Right atrium auricular region (tissue), 2 donors: ENCODE measurements at regions not wholly inside any gene's neighbourhood (a gene's known extent, or its start where the extent isn't known, plus 50 kb on each side); places are given as distances from the start of the nearest gene placed in this dataset.

Source experiments
- DNase-seq: peaks from one replicate; pipeline ENCODE4 v3.0.0-alpha.2; 2019; ENCODE audit warnings: low spot score
- H3K27ac ChIP-seq, 2 donors: fragments of 200-600 bp; sonication (generic); 1 replicate in 1 of 2; 2 replicates in 1 of 2; pipeline ENCODE4 v1.5.1; 2016 to 2019
- H3K27me3 ChIP-seq, 2 donors: fragments of 200-600 bp; sonication (generic); one replicate each; pipeline versions ENCODE4 v1.5.1 to v1.6.0; 2017 to 2019
- H3K36me3 ChIP-seq: fragments of 200-600 bp; sonication (generic); one replicate; pipeline ENCODE4 v1.5.1; 2016
- H3K4me1 ChIP-seq, 2 donors: fragments of 200-600 bp; sonication (generic); one replicate each; pipeline versions ENCODE4 v1.5.1 to v1.6.0; 2017 to 2019
- H3K4me3 ChIP-seq, 2 donors: fragments of 200-600 bp; sonication (generic); 1 replicate in 1 of 2; 2 replicates in 1 of 2; pipeline ENCODE4 v1.5.1; 2017 to 2019; ENCODE audit warnings: mild to moderate bottlenecking in 1 of 2, moderate library complexity in 1 of 2
- H3K9me3 ChIP-seq, 2 donors: fragments of 200-600 bp; sonication (generic); one replicate each; pipeline ENCODE4 v1.5.1; 2019
- TF ChIP-seq, protein P1 (sequence below), 2 donors: fragments of 200-600 bp; sonication (generic); IDR thresholded peaks; one replicate each; pipeline ENCODE4 v1.5.1; 2019; ENCODE audit warnings: antibody characterized with exemption in 2 of 2

GRCh38 chr1:164092603-164093353 is 466.2 kb upstream of the PBX1 start:
- Histone ChIP-seq H3K9me3 (peaks cover 0 to 13% of the 10 kb centered on the region in 2 donors), H3K27me3 (no peaks in the 10 kb centered on the region), H3K4me1 (no peaks in the 10 kb centered on the region), H3K36me3 (no peaks in the 10 kb centered on the region), H3K4me3 (no peak overlapping the region), H3K27ac (no peak overlapping the region)
- TF ChIP-seq, protein P1, sequence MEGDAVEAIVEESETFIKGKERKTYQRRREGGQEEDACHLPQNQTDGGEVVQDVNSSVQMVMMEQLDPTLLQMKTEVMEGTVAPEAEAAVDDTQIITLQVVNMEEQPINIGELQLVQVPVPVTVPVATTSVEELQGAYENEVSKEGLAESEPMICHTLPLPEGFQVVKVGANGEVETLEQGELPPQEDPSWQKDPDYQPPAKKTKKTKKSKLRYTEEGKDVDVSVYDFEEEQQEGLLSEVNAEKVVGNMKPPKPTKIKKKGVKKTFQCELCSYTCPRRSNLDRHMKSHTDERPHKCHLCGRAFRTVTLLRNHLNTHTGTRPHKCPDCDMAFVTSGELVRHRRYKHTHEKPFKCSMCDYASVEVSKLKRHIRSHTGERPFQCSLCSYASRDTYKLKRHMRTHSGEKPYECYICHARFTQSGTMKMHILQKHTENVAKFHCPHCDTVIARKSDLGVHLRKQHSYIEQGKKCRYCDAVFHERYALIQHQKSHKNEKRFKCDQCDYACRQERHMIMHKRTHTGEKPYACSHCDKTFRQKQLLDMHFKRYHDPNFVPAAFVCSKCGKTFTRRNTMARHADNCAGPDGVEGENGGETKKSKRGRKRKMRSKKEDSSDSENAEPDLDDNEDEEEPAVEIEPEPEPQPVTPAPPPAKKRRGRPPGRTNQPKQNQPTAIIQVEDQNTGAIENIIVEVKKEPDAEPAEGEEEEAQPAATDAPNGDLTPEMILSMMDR (IDR thresholded peaks at IDR 0.05) = peak in 1 of 2 donors; percentile 36
- DNase-seq = no peak

DNA sequence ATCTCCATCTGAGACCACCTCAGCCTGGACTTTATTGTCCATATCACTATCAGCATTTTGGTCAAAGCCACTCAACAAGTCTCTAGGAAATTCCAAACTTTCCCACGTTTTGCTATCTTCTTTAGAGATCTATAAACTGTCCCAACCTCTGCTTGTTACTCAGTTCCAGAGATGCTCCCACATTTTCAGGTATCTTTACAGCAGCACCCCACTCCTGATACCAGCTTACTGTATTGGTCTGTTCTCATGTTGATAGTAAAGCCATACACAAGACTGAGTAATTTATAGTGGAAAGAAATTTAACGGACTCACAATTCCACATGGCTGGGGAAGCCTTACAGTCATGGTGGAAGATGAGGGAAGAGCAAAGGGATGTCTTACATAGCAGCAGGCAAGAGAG is 465.4 kb upstream of the PBX1 start:
- H3K27me3 ChIP-seq = no peaks in the 10 kb centered on the region
- no peaks in the 10 kb centered on the region for H3K4me1 ChIP-seq
- H3K36me3 ChIP-seq = no peaks in the 10 kb centered on the region
- no peak for DNase-seq
- TF ChIP-seq, protein P1 (IDR thresholded peaks at IDR 0.05) = no peak
- H3K27ac ChIP-seq = no peak overlapping the region
- H3K4me3 ChIP-seq = no peak overlapping the region
- peaks cover 0 to 13% of the 10 kb centered on the region in 2 donors for H3K9me3 ChIP-seq

DNA sequence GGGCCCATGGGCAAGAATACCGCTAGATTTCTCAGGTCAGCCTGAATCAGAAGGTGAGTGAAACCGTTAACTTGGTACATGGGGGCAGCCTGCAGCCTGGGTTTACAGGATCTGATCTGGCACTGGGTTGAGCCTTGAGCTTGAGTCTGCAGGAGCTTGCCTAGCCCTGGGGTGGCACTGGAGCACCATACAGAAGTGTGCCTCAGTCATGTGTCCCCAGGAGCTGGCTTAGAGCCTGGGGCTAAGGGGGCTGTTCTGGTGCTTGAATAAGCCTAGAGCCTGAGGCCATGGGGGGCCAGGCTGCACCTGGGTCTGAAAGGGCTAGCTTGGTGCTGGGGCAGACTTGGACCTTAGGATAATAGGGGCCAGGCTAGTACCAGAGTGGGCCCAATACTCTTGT is 457.2 kb upstream of the PBX1 start:
- H3K27me3 ChIP-seq = no peaks in the 10 kb centered on the region

DNA sequence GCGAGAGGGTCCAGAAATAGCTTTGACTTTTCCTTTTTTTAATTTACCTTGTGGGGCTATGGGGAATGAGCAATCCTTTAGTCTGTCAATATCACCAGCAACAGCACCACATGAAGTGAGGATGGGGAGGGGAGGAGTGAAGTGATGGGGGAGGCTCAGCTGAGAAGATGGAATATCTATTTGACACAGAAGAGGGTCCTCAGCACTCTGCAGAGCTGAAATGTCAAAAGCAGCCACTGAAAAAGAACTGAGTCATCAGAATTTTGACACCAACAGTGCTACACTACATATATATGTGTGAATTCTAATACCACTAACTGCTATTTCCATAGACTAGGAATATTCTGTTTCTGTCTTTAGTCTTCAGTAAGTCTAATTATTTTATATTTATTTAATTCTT is 427.0 kb upstream of the PBX1 start:
- Histone ChIP-seq H3K9me3 (peaks cover 0 to under 1% of the 10 kb centered on the region in 2 donors), H3K36me3 (no peaks in the 10 kb centered on the region), H3K27me3 (no peaks in the 10 kb centered on the region), H3K4me3 (no peak overlapping the region), H3K4me1 (no peaks in the 10 kb centered on the region), H3K27ac (no peak overlapping the region)
- TF ChIP-seq, protein P1 (IDR thresholded peaks at IDR 0.05) = no peak
- no peak for DNase-seq

More for the DNA sequence above, 457.2 kb upstream of the PBX1 start:
- Histone ChIP-seq H3K4me3 (no peak overlapping the region), H3K4me1 (no peaks in the 10 kb centered on the region), H3K9me3 (peaks cover 0 to 8% of the 10 kb centered on the region in 2 donors), H3K27ac (no peak overlapping the region), H3K36me3 (no peaks in the 10 kb centered on the region)
- DNase-seq = no peak
- TF ChIP-seq, protein P1 (IDR thresholded peaks at IDR 0.05) = no peak

DNA sequence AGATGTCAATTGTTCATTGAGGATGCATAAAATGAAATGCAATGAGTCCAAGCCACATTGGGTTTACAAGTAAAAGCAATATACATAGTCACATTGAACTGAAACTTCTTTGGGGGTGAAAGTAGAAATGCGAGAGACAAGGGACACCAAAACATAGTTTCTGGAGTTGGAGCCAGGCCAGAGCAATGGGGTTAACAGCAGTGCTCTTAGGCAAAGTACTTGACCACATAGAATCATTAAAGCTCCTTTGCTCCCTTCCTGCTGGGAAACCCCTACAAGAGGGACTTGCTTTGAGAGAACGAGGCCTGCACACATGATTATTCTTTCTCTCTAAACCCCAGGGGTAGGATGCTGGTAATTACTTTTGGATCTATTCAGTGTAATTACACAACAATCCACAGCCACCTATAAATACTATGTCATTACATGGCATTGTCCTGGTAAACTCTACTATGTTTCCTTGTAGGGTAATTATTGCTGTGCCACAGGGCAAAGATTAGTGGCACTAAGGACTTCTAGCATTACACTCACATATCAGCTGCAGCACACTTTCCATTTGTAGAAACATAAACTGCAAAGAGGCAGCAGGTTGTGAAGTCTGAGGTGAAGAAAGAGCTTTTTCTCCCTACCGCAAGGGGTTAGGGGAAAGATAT is 421.6 kb upstream of the PBX1 start:
- no peaks in the 10 kb centered on the region for H3K27me3 ChIP-seq
- DNase-seq = no peak
- H3K36me3 ChIP-seq = no peaks in the 10 kb centered on the region
- no peaks in the 10 kb centered on the region for H3K9me3 ChIP-seq
- TF ChIP-seq, protein P1 (IDR thresholded peaks at IDR 0.05) = no peak
- no peaks in the 10 kb centered on the region for H3K4me1 ChIP-seq
- H3K27ac ChIP-seq = no peak overlapping the region
- no peak overlapping the region for H3K4me3 ChIP-seq
